Daoy (cell line): ENCODE measurements at regions not wholly inside any gene's neighbourhood (a gene's known extent, or its start where the extent isn't known, plus 50 kb on each side); places are given as distances from the start of the nearest gene placed in this dataset.
A peak's percentile ranks its signal among the peaks of the same experiment; 100 is the strongest.

Experiments used
- DNase-seq: peaks from one replicate; pipeline ENCODE4 v3.0.0-alpha.2; 2015; ENCODE audit warnings: low read depth

GRCh38 chr1:55420929-55421716 lies 206.0 kb upstream of the USP24 start:
- DNase-seq, result peak; percentile 72

GRCh38 chr1:55420026-55420425 lies 204.9 kb upstream of the USP24 start:
- no peak for DNase-seq

- no peak for DNase-seq
Measured at GRCh38 chr1:55418208-55419000, 203.2 kb upstream of the USP24 start.

DNA sequence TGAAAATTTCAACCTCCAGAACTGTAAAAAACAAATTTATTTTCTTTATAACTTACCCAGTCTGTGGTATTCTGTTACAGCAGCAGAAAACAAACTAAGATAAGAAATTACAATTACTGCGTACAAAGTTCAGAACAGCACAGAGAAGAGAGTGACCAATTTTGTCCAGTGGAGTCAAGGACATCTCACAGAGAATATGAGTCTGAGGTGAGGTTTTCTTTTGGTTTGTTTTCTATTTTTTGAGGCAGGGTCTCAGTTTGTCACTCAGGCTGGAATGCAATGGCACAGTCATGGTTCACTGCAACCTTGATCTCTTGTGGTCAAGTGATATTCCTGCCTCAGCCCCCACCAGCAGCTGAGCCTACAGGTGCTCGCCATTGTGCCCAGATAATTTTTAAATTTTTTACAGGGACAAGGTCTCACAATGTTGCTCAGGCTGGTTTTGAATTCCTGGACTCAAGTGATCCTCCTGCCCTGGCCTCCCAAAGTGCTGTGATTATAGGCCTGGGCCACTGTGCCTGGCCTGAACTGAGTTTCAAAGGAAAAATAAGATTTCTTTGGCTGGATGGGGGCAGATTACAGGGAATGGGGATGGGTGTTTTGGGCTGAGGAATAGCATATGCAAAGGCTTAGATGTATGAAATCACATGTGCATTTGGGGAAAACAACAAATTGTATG lies 201.1 kb upstream of the USP24 start:
- no peak for DNase-seq

GRCh38 chr1:55413286-55413685 lies 198.1 kb upstream of the USP24 start:
- DNase-seq, result no peak

DNA sequence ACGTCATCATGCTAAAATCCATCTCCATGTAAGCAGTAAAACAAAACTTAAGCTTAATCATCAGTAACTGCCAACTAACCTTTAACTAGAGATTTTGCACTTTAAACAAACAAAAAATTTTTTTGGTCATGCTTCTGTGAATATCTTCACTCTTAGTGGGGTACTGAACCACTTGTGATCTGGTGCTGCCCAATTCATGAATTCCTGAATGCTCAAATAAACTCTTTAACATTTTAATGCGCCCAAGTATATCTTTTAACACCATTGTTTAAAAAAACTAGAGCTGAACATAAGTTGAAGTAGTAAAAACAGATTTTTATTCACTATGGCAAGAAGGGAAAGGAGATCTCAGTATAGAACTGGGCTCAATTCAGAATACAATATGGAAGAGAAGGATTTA lies 196.9 kb upstream of the USP24 start:
- DNase-seq, result no peak

GRCh38 chr1:55402671-55403464 lies 187.7 kb upstream of the USP24 start:
- no peak for DNase-seq

GRCh38 chr1:55402142-55402541 lies 187.0 kb upstream of the USP24 start:
- DNase-seq, result no peak

DNA sequence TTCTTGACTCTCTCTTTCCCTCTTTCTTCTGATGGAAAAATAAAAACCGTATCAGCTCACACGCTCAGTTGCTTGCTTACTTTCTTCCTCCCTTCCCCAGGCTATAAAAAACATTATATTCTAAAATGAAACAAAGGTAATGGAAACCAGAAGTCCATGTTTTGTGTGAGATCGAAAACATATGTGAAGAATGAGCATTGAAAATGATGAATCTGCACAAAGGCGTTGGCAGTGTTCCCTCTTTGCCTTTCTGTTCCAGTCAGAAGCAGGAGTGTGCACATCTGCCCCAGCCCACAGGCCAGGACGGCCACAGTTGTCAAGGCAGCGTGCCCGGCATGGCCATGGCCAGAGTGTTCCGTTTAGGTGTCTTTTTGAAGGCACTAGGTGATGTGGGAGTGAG lies 185.3 kb upstream of the USP24 start:
- no peak for DNase-seq

DNA sequence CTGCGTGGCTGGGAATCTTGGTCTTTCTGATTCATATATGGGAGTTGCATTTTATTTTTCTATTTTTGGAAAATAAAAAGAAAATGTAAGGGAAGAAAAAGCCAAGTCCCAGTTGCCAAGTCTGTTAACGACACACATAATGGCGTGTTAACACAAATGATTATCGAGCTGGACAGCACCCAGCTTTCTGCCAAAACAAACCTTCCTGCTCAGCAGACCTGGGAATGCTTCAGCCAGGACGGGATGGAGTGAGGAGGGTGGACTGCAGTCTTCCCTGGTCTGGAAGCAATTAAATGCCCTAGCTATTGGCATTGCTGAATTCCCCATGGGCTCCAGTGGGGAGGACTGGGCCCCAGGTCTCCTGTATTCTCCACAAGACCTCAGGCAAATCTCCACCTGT lies 184.2 kb upstream of the USP24 start:
- DNase-seq, result no peak

- no peak for DNase-seq
Measured at GRCh38 chr1:55396381-55396891, 181.3 kb upstream of the USP24 start.

- no peak for DNase-seq
Measured at GRCh38 chr1:55388960-55389359, 173.8 kb upstream of the USP24 start.

GRCh38 chr1:55387145-55387544 lies 172.0 kb upstream of the USP24 start:
- no peak for DNase-seq

DNA sequence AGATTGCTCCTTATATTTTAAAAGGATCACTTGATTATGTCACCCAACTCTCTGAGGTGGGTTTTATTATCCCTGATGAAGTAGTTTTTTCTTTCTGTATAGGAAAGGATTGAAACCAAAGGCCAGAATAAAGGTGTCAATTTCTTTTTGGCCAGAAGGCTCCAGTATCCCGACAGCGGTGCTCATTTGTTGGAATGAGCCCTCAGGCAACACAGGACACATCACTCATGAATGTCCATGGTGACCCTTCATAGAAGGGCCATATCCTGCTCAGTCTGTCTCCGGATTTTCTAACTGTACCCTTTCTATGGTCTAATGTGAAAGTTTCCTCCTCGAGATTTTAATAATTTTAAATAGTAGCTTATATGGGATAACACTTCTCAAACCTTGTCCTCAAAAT lies 171.3 kb upstream of the USP24 start:
- DNase-seq, result no peak

DNA sequence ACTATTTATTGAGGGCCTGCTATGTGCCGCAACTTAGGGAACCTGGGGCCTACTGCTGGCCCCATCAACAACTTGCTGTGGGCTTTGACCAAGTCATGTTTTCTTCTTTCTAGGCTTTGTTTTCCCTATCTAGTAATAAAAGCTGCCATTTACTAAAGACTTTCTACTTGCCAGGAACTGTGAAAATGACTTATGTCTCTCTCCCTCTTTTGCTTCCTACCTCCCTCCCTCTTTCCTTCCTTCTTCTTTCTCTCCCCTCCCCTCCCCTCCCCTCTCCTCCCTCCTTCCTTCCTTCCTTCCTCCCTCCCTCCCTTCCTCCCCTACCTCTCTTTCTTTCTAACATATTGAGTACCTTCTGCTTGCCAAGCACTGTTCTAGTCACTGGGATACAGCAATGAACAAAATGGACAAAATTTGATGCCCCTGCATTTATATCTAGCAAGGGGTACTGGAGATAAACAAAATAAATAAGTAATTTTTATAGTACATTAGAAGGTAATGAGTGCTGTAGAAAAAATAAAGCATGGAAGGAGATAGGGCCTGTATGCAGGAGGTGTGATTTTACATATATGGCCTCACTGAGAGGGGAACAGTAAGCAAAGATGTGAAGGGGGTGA lies 170.3 kb upstream of the USP24 start:
- DNase-seq, result no peak

DNA sequence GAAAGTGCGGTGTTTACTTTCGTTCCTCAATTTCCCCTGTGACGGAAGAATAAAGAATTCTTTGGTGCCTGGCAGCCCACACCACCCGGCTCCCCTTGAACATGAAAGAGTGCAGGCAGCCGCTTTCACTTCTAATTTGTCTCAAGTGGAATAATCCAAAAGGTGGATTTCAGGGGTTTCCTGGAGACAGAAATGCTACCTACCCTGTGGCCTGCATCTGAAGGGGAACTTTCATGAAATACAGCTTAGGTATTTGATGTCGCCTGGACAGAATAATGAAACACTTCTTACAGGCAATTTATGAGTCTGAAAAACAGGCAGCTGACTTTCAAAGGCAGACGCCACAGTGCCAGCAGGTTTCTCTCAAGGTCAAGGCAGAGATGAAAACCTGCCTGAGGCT lies 169.5 kb upstream of the USP24 start:
- no peak for DNase-seq

DNA sequence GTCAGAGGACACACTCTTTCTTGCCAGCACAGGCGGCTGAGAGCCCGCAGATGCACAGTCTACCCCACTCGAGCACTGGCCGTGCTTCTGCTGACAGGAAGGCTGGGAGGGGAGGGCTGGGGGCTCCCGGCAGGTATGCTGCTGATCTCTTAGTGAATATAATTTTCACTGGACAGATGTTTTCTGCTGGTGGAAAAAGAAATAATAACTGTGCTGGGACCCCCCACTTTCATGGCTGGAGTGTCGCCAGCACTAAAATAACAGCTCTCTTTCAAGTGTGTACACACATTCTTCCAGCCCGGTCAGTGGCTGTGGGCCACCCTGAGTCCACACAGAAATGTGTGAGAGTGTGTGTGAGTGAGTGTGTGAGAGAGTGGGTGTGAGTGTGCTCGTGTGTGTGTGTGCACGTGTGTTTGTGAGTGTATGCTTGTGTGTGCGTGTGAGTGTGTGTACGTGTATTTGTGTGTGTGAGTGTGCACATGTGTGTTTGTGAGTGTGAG lies 167.7 kb upstream of the USP24 start:
- no peak for DNase-seq

DNA sequence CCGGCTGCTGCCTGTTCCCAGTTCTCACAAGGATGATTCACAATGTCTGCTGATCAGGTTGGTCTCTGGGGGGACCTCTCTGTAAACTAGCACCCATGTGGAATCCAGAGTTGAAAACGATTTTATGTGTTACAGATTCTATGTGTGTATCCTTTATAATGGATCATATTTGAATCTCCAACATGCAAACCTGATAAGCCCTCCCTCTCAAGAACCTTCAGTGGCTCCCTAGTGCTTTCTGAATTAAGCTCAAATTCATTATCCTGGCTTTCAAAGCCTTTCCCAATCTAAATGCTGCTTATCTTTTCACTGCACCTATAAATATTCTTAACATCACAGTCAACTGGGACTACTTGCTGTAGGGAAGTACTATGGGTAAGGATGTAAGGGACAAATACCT lies 166.8 kb upstream of the USP24 start:
- no peak for DNase-seq

GRCh38 chr1:55381491-55381890 lies 166.3 kb upstream of the USP24 start:
- DNase-seq, result no peak

DNA sequence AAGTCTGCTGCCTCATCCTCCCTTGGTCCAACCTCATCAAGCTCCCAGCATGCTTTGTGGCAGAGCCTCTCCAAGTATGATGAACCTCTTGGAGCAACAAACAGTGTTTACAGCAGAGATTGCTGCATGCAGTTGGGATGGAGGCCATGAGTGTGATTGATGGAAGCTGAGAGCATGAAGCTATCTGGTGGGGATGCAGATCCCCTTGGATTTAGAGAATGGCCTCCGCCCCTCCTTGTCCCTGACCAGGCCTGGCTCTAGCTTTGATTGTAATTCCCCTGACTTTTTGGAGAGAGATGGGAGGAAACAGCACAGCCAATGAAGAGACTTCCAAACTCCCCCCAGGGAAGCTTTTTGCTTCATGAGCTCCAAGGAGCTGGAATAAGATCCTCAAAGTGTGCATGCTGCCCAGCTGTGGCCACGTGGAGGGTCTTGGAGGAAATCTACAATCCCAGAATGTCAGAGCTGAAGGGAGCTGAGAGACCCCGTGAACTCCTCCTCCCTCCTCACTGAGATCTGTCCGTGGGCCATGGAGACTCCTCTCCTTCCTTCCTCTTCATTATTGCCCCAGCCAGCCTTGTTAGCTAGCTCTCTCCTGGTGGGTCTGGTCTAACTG lies 165.3 kb upstream of the USP24 start:
- DNase-seq, result no peak

GRCh38 chr1:55378582-55378981 lies 163.4 kb upstream of the USP24 start:
- peak; percentile 70 for DNase-seq
